Stomach (tissue), 4 donors: ENCODE measurements at regions not wholly inside any gene's neighbourhood (a gene's known extent, or its start where the extent isn't known, plus 50 kb on each side); places are given as distances from the start of the nearest gene placed in this dataset.

Source experiments
- POLR2A ChIP-seq, 4 donors: fragments of 450-650 bp; IDR thresholded peaks; one replicate each; pipeline ENCODE4 v1.6.1; 2016; ENCODE audit warnings: antibody characterized with exemption in 4 of 4, control low read depth in 2 of 4, mild to moderate bottlenecking in 1 of 4, moderate library complexity in 1 of 4
- TF ChIP-seq, protein P1 (sequence below), 7 experiments: fragments of 450-650 bp in 4 of 7; fragments of 200-600 bp in 3 of 7; sonication (generic) in 3 of 7; IDR thresholded peaks; one replicate each; pipeline ENCODE4 v1.5.1; 2016 to 2019; ENCODE audit warnings: antibody characterized with exemption in 7 of 7, control low read depth in 2 of 7, mild to moderate bottlenecking in 1 of 7

DNA sequence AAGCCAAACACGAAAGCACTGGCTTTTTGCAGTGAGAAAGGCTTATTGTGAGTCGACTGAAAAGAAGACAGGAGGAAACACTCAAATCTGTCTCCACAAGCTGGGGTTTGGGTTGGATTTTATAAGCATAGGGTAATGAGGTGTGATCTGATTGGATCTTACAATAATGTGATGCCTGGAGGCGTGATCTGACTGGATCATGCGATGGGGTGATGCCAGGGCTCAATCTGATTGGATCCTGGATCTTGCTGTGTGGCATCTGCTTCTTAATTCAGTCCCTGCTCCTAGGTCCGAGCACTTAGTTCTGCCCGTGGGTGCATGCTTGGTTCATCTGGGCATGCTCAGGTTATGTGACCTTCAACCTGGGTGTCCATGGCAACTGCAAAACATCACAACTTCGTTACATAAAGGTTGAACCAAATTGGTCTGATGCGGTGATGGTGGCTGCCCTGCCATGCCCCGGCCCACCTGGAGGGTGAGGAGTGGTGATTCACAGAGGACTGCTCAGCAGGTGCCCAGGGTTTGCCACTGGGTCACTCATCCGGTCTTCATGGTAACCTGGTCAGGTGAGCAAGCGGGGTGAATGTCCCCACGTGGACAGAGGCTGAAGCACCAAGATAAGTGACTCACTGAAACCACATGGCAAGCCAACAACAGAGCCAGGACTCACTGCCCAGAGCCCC lies 111.0 kb downstream of the KCNF1 start:
- TF ChIP-seq, protein P1, sequence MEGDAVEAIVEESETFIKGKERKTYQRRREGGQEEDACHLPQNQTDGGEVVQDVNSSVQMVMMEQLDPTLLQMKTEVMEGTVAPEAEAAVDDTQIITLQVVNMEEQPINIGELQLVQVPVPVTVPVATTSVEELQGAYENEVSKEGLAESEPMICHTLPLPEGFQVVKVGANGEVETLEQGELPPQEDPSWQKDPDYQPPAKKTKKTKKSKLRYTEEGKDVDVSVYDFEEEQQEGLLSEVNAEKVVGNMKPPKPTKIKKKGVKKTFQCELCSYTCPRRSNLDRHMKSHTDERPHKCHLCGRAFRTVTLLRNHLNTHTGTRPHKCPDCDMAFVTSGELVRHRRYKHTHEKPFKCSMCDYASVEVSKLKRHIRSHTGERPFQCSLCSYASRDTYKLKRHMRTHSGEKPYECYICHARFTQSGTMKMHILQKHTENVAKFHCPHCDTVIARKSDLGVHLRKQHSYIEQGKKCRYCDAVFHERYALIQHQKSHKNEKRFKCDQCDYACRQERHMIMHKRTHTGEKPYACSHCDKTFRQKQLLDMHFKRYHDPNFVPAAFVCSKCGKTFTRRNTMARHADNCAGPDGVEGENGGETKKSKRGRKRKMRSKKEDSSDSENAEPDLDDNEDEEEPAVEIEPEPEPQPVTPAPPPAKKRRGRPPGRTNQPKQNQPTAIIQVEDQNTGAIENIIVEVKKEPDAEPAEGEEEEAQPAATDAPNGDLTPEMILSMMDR (IDR thresholded peaks at IDR 0.05): no peak
- no peak for TF ChIP-seq POLR2A (IDR thresholded peaks at IDR 0.05)
